ENCODE measurements at regions not wholly inside any gene's neighbourhood (a gene's known extent, or its start where the extent isn't known, plus 50 kb on each side); places are given as distances from the start of the nearest gene placed in this dataset.

DNA sequence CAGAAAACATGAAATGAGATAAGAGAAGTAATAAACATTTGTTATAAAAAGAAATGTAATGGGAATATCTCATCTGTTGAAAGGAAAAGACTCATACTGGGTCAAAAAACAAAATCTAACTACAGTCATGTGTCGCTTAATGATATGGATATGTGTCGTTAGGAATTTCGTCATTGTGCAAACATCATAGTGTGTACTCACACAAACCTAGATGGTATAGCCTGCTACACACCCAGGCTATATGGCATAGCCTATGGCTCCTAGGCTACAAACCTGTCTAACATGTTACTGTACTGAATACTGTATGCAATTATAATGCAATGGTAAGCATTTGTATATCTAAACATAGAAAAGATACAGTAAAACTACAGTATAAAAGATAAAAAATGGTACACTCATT is 89.8 kb upstream of the ZC3H12C start:
- H3K4me1 ChIP-seq (ENCODE audit: control insufficient read depth in 1 of 2, insufficient read depth in 2 of 2, low read depth in 1 of 2, low read length in 1 of 2), result peaks cover 0 to 23% of the 10 kb centered on the region in 2 experiments; a peak in 2 of 4 replicates
- no peaks in the 10 kb centered on the region for H3K9me3 ChIP-seq
- no peaks in the 10 kb centered on the region for H4K20me1 ChIP-seq (ENCODE audit: insufficient read depth)
- WGBS (ENCODE audit: low lambda C conversion rate), result 83% methylated on average over 3 of the region's 3 CpGs
- H3K9me2 ChIP-seq, result no peaks in the 10 kb centered on the region
- no peak for DNase-seq
- H3F3A ChIP-seq (replicated peaks; ENCODE audit: insufficient read depth), result no peaks in the 10 kb centered on the region
- no peak overlapping the region for H3K9ac ChIP-seq
- H3K79me2 ChIP-seq (ENCODE audit: insufficient read depth), result no peaks in the 10 kb centered on the region
- POLR2A ChIA-PET, result no interaction called here
- no peak overlapping the region for H3K4me3 ChIP-seq (ENCODE audit: low read depth in 2 of 2, low read length in 1 of 2)
- H3K27ac ChIP-seq (ENCODE audit: low read depth in 2 of 2, low read length in 1 of 2), result no peak overlapping the region
- H3K4me2 ChIP-seq, result no peak overlapping the region
- H3K27me3 ChIP-seq (ENCODE audit: insufficient read depth), result no peaks in the 10 kb centered on the region
- CTCF ChIA-PET, result no interaction called here
- no peak overlapping the region for H2AFZ ChIP-seq (ENCODE audit: low read depth)
- TF ChIP-seq, protein P1, sequence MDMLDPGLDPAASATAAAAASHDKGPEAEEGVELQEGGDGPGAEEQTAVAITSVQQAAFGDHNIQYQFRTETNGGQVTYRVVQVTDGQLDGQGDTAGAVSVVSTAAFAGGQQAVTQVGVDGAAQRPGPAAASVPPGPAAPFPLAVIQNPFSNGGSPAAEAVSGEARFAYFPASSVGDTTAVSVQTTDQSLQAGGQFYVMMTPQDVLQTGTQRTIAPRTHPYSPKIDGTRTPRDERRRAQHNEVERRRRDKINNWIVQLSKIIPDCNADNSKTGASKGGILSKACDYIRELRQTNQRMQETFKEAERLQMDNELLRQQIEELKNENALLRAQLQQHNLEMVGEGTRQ (IDR thresholded peaks at IDR 0.05; ENCODE audit: borderline replicate concordance, low read depth, low read length), result no peak
- TF ChIP-seq, protein P2, sequence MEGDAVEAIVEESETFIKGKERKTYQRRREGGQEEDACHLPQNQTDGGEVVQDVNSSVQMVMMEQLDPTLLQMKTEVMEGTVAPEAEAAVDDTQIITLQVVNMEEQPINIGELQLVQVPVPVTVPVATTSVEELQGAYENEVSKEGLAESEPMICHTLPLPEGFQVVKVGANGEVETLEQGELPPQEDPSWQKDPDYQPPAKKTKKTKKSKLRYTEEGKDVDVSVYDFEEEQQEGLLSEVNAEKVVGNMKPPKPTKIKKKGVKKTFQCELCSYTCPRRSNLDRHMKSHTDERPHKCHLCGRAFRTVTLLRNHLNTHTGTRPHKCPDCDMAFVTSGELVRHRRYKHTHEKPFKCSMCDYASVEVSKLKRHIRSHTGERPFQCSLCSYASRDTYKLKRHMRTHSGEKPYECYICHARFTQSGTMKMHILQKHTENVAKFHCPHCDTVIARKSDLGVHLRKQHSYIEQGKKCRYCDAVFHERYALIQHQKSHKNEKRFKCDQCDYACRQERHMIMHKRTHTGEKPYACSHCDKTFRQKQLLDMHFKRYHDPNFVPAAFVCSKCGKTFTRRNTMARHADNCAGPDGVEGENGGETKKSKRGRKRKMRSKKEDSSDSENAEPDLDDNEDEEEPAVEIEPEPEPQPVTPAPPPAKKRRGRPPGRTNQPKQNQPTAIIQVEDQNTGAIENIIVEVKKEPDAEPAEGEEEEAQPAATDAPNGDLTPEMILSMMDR (IDR thresholded peaks at IDR 0.05), result no peak
- TF ChIP-seq SIN3A (IDR thresholded peaks at IDR 0.05; ENCODE audit: borderline replicate concordance, low read depth, low read length) (no peak), TCF12 (IDR thresholded peaks at IDR 0.05) (no peak), FOXM1 (IDR thresholded peaks at IDR 0.05; ENCODE audit: low read depth) (no peak), FOXJ3 (CRISPR knock-in tag; IDR thresholded peaks at IDR 0.05) (no peak), RAD21 (IDR thresholded peaks at IDR 0.05; ENCODE audit: low read length) (no peak), GATA2 (CRISPR knock-in tag; IDR thresholded peaks at IDR 0.05) (no peak), JUND (IDR thresholded peaks at IDR 0.05) (no peak), YY1 (IDR thresholded peaks at IDR 0.05; ENCODE audit: low read depth) (no peak), TEAD4 (IDR thresholded peaks at IDR 0.05; ENCODE audit: borderline replicate concordance, insufficient read depth) (no peak)
- TF ChIP-seq, protein P3, sequence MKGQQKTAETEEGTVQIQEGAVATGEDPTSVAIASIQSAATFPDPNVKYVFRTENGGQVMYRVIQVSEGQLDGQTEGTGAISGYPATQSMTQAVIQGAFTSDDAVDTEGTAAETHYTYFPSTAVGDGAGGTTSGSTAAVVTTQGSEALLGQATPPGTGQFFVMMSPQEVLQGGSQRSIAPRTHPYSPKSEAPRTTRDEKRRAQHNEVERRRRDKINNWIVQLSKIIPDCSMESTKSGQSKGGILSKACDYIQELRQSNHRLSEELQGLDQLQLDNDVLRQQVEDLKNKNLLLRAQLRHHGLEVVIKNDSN (IDR thresholded peaks at IDR 0.05; ENCODE audit: borderline replicate concordance, low read depth), result no peak
- TF ChIP-seq, protein P4, sequence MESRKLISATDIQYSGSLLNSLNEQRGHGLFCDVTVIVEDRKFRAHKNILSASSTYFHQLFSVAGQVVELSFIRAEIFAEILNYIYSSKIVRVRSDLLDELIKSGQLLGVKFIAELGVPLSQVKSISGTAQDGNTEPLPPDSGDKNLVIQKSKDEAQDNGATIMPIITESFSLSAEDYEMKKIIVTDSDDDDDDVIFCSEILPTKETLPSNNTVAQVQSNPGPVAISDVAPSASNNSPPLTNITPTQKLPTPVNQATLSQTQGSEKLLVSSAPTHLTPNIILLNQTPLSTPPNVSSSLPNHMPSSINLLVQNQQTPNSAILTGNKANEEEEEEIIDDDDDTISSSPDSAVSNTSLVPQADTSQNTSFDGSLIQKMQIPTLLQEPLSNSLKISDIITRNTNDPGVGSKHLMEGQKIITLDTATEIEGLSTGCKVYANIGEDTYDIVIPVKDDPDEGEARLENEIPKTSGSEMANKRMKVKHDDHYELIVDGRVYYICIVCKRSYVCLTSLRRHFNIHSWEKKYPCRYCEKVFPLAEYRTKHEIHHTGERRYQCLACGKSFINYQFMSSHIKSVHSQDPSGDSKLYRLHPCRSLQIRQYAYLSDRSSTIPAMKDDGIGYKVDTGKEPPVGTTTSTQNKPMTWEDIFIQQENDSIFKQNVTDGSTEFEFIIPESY (IDR thresholded peaks at IDR 0.05; ENCODE audit: borderline replicate concordance, low read depth), result no peak
- no peaks in the 10 kb centered on the region for H3K36me3 ChIP-seq (replicated peaks in 1 of 2; ENCODE audit: control insufficient read depth in 1 of 2, insufficient read depth in 2 of 2, low read length in 1 of 2)

DNA sequence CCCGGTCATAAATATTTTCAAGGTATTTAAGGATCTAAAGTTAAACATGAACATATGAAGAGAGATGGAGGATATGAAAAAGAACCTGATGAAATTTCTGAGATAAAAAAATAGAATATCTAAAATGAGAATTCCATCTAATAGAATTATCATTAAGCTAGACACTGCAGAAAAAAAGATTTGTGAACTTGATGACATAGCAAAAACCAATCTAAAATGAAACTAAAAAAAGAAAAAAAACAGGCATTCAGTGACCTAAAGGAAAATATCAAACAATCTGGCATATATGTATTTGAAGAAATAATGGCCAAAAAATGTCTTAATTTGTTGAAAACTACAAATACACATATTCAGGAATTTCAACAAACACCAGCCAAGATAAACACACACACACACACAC is 81.6 kb upstream of the ZC3H12C start:
- H2AFZ ChIP-seq (ENCODE audit: low read depth), result no peak overlapping the region
- H3K27ac ChIP-seq (ENCODE audit: low read depth in 2 of 2, low read length in 1 of 2), result no peak overlapping the region
- H3K9me3 ChIP-seq, result no peaks in the 10 kb centered on the region
- no peaks in the 10 kb centered on the region for H3K79me2 ChIP-seq (ENCODE audit: insufficient read depth)
- POLR2A ChIA-PET, result no interaction called here
- WGBS (ENCODE audit: low lambda C conversion rate), result 57% methylated on average over 1 of the region's 1 CpG
- no peaks in the 10 kb centered on the region for H3K27me3 ChIP-seq (ENCODE audit: insufficient read depth)
- no peaks in the 10 kb centered on the region for H3K9me2 ChIP-seq
- CTCF ChIA-PET, result no interaction called here
- no peaks in the 10 kb centered on the region for H4K20me1 ChIP-seq (ENCODE audit: insufficient read depth)
- H3K9ac ChIP-seq, result no peak overlapping the region
- H3K4me2 ChIP-seq, result no peak overlapping the region
- peaks cover 4% of the 10 kb centered on the region for H3F3A ChIP-seq (replicated peaks; ENCODE audit: insufficient read depth)
- H3K4me1 ChIP-seq (ENCODE audit: control insufficient read depth in 1 of 2, insufficient read depth in 2 of 2, low read depth in 1 of 2, low read length in 1 of 2), result no peaks in the 10 kb centered on the region
- H3K4me3 ChIP-seq (ENCODE audit: low read depth in 2 of 2, low read length in 1 of 2), result no peak overlapping the region
- no peaks in the 10 kb centered on the region for H3K36me3 ChIP-seq (replicated peaks in 1 of 2; ENCODE audit: control insufficient read depth in 1 of 2, insufficient read depth in 2 of 2, low read length in 1 of 2)
- no peak for DNase-seq
- no peak for TF ChIP-seq SMC3 (IDR thresholded peaks at IDR 0.05; ENCODE audit: low read depth, low read length)
- TF ChIP-seq FOXM1 (IDR thresholded peaks at IDR 0.05; ENCODE audit: low read depth), result no peak
- no peak for TF ChIP-seq POLR2AphosphoS5 (IDR thresholded peaks at IDR 0.05; ENCODE audit: low read depth, low read length)
- TF ChIP-seq NRF1 (IDR thresholded peaks at IDR 0.05; ENCODE audit: low read depth, low read length), result no peak
- no peak for TF ChIP-seq GATA2 (CRISPR knock-in tag; IDR thresholded peaks at IDR 0.05)
- TF ChIP-seq, protein P5, sequence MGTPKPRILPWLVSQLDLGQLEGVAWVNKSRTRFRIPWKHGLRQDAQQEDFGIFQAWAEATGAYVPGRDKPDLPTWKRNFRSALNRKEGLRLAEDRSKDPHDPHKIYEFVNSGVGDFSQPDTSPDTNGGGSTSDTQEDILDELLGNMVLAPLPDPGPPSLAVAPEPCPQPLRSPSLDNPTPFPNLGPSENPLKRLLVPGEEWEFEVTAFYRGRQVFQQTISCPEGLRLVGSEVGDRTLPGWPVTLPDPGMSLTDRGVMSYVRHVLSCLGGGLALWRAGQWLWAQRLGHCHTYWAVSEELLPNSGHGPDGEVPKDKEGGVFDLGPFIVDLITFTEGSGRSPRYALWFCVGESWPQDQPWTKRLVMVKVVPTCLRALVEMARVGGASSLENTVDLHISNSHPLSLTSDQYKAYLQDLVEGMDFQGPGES (IDR thresholded peaks at IDR 0.05; ENCODE audit: low read depth, low read length), result no peak
- TF ChIP-seq RXRA (IDR thresholded peaks at IDR 0.05; ENCODE audit: borderline replicate concordance, low read depth), result no peak
- TF ChIP-seq RAD21 (IDR thresholded peaks at IDR 0.05; ENCODE audit: low read length), result no peak
- TF ChIP-seq JUND (IDR thresholded peaks at IDR 0.05), result no peak
- TF ChIP-seq, protein P2 (IDR thresholded peaks at IDR 0.05), result no peak
- no peak for TF ChIP-seq MEF2A (IDR thresholded peaks at IDR 0.05; ENCODE audit: borderline replicate concordance, low read depth)
- TF ChIP-seq FOXJ3 (CRISPR knock-in tag; IDR thresholded peaks at IDR 0.05), result no peak
- TF ChIP-seq GABPA (IDR thresholded peaks at IDR 0.05; ENCODE audit: low read depth), result no peak

Data from SK-N-SH (cell line).